HepG2 (cell line): ENCODE measurements at regions not wholly inside any gene's neighbourhood (a gene's known extent, or its start where the extent isn't known, plus 50 kb on each side); places are given as distances from the start of the nearest gene placed in this dataset.

Experiments
- KDM4B ChIP-seq: sonication (generic); formaldehyde crosslinking; IDR thresholded peaks from 2 replicates; pipeline ENCODE4 v1.4.0; 2020; ENCODE audit warnings: missing genetic modification reagents
- MYC ChIP-seq: sonication (generic); formaldehyde crosslinking; IDR thresholded peaks from 2 replicates; pipeline ENCODE4 v1.9.0; 2021; ENCODE audit warnings: missing genetic modification reagents, borderline replicate concordance
- NFE2 ChIP-seq: sonication (generic); formaldehyde crosslinking; IDR thresholded peaks from 2 replicates; pipeline ENCODE4 v1.4.0; 2020; ENCODE audit warnings: missing genetic modification reagents
- ZNF263 ChIP-seq: sonication (generic); formaldehyde crosslinking; IDR thresholded peaks from 2 replicates; pipeline ENCODE4 v1.4.0; 2020; ENCODE audit warnings: missing genetic modification reagents
- TF ChIP-seq, protein P1 (sequence below): sonication (generic); formaldehyde crosslinking; IDR thresholded peaks from 2 replicates; pipeline ENCODE4 v1.5.0; 2020; ENCODE audit warnings: mild to moderate bottlenecking, missing genetic modification reagents, moderate library complexity
- TF ChIP-seq, protein P2 (sequence below): IDR thresholded peaks from 2 replicates; pipeline ENCODE4 v1.4.0; 2020; ENCODE audit warnings: mild to moderate bottlenecking, missing genetic modification reagents
- TF ChIP-seq, protein P3 (sequence below): IDR thresholded peaks from 2 replicates; pipeline ENCODE4 v1.6.1; 2016

DNA sequence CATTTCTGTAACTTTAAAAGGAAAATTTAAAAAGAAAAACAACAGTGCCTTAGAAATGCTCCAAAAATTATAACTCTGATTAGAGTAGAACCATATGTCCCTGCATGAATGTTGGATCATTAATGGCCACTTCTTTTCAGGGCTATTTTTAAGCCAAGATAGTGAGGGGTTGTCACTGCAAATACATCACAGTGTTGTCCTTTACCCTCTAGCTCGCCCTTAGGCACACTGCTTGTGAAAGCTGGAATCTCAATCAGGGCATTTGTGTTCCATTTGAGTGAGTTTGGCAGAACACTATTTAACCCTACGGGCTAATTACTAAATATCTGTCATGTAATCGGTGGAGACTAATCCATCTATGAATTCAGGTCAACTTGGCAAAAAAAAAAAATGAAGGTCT lies 212.2 kb downstream of the NHLRC3 start:
- TF ChIP-seq, protein P1, sequence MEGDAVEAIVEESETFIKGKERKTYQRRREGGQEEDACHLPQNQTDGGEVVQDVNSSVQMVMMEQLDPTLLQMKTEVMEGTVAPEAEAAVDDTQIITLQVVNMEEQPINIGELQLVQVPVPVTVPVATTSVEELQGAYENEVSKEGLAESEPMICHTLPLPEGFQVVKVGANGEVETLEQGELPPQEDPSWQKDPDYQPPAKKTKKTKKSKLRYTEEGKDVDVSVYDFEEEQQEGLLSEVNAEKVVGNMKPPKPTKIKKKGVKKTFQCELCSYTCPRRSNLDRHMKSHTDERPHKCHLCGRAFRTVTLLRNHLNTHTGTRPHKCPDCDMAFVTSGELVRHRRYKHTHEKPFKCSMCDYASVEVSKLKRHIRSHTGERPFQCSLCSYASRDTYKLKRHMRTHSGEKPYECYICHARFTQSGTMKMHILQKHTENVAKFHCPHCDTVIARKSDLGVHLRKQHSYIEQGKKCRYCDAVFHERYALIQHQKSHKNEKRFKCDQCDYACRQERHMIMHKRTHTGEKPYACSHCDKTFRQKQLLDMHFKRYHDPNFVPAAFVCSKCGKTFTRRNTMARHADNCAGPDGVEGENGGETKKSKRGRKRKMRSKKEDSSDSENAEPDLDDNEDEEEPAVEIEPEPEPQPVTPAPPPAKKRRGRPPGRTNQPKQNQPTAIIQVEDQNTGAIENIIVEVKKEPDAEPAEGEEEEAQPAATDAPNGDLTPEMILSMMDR (CRISPR knock-in tag), result no peak
- TF ChIP-seq NFE2 (CRISPR knock-in tag) (no peak), ZNF263 (CRISPR knock-in tag) (no peak), MYC (CRISPR knock-in tag) (no peak), KDM4B (no peak)
- TF ChIP-seq, protein P2, sequence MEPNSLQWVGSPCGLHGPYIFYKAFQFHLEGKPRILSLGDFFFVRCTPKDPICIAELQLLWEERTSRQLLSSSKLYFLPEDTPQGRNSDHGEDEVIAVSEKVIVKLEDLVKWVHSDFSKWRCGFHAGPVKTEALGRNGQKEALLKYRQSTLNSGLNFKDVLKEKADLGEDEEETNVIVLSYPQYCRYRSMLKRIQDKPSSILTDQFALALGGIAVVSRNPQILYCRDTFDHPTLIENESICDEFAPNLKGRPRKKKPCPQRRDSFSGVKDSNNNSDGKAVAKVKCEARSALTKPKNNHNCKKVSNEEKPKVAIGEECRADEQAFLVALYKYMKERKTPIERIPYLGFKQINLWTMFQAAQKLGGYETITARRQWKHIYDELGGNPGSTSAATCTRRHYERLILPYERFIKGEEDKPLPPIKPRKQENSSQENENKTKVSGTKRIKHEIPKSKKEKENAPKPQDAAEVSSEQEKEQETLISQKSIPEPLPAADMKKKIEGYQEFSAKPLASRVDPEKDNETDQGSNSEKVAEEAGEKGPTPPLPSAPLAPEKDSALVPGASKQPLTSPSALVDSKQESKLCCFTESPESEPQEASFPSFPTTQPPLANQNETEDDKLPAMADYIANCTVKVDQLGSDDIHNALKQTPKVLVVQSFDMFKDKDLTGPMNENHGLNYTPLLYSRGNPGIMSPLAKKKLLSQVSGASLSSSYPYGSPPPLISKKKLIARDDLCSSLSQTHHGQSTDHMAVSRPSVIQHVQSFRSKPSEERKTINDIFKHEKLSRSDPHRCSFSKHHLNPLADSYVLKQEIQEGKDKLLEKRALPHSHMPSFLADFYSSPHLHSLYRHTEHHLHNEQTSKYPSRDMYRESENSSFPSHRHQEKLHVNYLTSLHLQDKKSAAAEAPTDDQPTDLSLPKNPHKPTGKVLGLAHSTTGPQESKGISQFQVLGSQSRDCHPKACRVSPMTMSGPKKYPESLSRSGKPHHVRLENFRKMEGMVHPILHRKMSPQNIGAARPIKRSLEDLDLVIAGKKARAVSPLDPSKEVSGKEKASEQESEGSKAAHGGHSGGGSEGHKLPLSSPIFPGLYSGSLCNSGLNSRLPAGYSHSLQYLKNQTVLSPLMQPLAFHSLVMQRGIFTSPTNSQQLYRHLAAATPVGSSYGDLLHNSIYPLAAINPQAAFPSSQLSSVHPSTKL, result no peak
- TF ChIP-seq, protein P3, sequence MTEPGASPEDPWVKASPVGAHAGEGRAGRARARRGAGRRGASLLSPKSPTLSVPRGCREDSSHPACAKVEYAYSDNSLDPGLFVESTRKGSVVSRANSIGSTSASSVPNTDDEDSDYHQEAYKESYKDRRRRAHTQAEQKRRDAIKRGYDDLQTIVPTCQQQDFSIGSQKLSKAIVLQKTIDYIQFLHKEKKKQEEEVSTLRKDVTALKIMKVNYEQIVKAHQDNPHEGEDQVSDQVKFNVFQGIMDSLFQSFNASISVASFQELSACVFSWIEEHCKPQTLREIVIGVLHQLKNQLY, result no peak
